GM18505 (cell line): ENCODE measurements at regions not wholly inside any gene's neighbourhood (a gene's known extent, or its start where the extent isn't known, plus 50 kb on each side); places are given as distances from the start of the nearest gene placed in this dataset.

Experiments used
- ATAC-seq: cut with Tn5 transposase; IDR thresholded peaks from one replicate; pipeline ENCODE4 v1.9.1; 2021; ENCODE audit not compliant: unreplicated experiment
- POLR2A ChIP-seq: IDR thresholded peaks from 4 replicates; pipeline ENCODE4 v1.6.1; 2011; ENCODE audit warnings: borderline replicate concordance; ENCODE audit not compliant: insufficient read depth, insufficient read length; ENCODE audit errors: extremely low read depth

- TF ChIP-seq POLR2A, result no peak
Observed at GRCh38 chr1:208782186-208782585, 538.0 kb upstream of the PLXNA2 start.

GRCh38 chr1:208785629-208786028 is 541.4 kb upstream of the PLXNA2 start:
- TF ChIP-seq POLR2A, result no peak

More at GRCh38 chr1:208782186-208782585, 538.0 kb upstream of the PLXNA2 start:
- ATAC-seq, result no peak

GRCh38 chr1:208787219-208787618 is 543.0 kb upstream of the PLXNA2 start:
- ATAC-seq, result no peak
- TF ChIP-seq POLR2A, result no peak

More at GRCh38 chr1:208785629-208786028, 541.4 kb upstream of the PLXNA2 start:
- no peak for ATAC-seq

DNA sequence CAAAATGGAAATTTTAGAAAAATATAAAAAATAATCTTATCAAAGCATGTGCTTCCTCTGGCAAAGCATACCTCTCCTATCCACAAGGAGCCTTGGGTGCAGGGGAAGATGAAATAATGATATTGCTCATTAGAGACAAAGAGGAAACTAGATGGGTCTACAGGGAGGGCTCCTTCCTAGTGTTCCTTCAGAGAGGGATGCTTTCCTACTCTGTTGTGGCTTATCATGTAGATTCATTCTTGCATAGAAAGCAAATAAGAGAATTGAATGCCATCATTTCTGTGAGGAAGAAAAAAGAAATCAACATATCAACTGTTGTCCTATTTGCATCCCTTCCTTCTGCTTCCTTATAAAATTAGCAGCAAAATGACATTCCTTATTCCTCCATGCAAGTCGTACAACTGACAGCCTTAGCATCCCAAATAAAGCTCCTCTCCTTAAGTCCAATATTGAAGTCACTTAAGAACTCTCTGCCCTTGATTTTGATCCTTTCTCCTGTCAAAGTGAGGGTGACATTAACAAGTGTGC is 543.9 kb upstream of the PLXNA2 start:
- no peak for TF ChIP-seq POLR2A

GRCh38 chr1:208791456-208791855 is 547.3 kb upstream of the PLXNA2 start:
- ATAC-seq, result no peak
- TF ChIP-seq POLR2A, result no peak

More for the DNA sequence above, 543.9 kb upstream of the PLXNA2 start:
- no peak for ATAC-seq

- no peak for TF ChIP-seq POLR2A
- no peak for ATAC-seq
Observed at GRCh38 chr1:208793861-208794345, 549.7 kb upstream of the PLXNA2 start.

- ATAC-seq, result no peak
- TF ChIP-seq POLR2A, result no peak
Observed at GRCh38 chr1:208799186-208799585, 555.0 kb upstream of the PLXNA2 start.

DNA sequence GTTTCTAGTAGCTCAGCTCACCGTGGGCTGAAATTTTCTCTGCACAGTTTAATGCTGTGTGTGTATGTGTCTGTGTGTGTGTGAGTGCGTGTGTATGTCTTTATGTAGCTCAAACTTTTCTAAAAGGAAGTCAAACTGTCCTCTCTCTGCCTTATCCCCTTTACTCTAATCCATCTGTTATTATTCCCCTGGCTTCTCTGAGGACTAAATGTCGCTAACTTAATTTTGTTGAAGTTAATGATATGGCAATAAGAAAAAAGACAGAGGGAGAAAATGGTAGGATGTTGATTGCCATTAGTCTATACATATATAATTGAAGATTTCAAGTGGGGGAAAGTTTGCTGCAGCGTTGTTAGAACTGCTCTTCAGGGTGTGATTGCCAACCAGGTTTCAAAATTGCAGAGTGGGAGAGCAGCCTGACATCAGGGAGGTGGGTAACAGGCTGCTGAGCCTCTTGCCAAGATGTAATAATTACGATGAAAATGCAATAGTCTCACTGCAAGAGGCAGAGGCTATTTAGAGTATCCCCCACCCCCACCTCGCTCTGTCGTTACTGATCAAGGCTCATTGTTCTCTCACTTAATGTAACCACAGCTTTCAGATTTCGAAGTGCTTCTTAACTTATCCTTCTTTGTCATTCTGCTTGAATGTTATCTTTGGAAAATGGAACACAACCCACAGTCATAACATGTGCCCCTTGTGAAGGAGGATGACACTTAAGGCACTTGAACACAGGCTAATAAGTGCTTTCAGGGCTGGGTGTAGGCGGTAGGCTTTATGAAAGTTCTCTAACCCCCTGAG is 559.0 kb upstream of the PLXNA2 start:
- no peak for ATAC-seq
- TF ChIP-seq POLR2A, result no peak

GRCh38 chr1:208807446-208808127 is 563.4 kb upstream of the PLXNA2 start:
- ATAC-seq, result no peak

GRCh38 chr1:208808301-208808700 is 564.1 kb upstream of the PLXNA2 start:
- ATAC-seq, result no peak
- TF ChIP-seq POLR2A, result no peak

More at GRCh38 chr1:208807446-208808127, 563.4 kb upstream of the PLXNA2 start:
- TF ChIP-seq POLR2A, result no peak

- no peak for ATAC-seq
- TF ChIP-seq POLR2A, result no peak
Observed at GRCh38 chr1:208809876-208810275, 565.7 kb upstream of the PLXNA2 start.

DNA sequence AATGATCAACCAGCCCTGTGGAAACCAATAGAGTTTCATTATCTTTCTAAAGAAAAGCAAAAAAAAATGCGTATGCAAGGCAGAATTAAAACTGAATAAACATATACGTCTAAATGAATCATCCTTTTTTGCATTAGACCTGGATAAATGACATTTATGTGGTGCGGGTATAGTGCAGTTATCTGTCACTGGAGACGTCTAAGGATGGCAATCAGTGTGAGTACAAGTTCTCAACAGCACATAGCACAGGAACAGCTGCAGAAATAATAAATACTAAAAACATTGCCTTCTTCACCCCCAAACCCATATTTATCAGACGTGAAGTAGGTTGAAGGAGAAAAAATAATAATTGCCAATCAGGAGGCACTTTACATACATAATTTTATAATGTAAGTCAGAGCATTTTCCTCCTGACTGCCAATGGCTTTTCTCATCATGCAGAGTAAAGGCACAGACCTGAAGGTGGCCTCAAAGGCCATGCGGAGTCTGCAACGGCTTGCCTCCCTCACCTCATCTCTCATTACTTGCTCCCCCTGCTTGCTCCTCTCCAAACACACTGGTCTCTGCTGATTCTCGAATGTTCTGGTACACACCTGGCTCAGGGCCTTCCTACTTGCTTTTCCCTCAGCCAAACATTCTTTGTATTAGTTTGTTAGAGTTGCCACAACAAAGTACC is 574.7 kb upstream of the PLXNA2 start:
- ATAC-seq, result no peak
- no peak for TF ChIP-seq POLR2A

GRCh38 chr1:208820580-208821212 is 576.5 kb upstream of the PLXNA2 start:
- no peak for ATAC-seq

DNA sequence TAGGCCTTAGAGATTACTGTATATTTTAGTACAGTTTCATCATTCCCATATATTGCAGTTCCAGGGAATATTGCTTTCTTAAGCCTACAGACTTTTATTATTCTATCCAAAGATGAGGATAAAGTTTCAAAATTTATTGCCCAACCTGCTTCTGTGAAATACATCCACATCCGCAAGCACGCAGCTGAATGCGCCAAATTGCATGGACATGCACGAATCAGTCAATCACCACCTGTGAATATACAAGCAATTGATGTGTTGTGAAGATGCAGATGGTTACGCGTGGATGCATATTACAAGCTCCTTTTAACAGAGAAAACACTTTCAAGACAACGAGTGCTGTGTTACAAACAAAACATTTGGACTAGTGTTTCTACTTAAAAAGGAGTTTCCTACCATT is 577.8 kb upstream of the PLXNA2 start:
- TF ChIP-seq POLR2A, result no peak
- no peak for ATAC-seq

More at GRCh38 chr1:208820580-208821212, 576.5 kb upstream of the PLXNA2 start:
- no peak for TF ChIP-seq POLR2A
